ENCODE measurements at regions not wholly inside any gene's neighbourhood (a gene's known extent, or its start where the extent isn't known, plus 50 kb on each side); places are given as distances from the start of the nearest gene placed in this dataset.

DNA sequence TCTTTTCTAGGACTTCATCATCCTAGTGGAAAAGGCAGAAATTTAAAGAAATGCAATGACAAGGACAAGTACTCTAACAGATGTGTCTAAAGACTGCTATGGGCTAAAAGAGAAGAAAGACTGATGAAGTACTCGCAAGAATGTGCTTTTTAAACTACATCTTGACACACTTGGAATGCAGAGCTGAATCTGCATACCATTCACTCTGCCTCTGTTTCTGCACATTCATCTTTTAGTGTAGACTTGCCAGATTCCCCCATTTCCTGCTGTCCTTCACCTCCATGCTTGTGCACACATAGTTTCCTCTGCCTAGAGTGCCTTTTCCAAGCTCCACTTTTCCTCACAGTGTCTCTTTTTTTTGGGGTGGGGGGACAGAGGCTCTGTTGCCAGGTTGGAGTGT lies 239.0 kb upstream of the CCDC179 start:
- TF ChIP-seq RARB (CRISPR knock-in tag; IDR thresholded peaks at IDR 0.05), result no peak
- TF ChIP-seq, protein P1, sequence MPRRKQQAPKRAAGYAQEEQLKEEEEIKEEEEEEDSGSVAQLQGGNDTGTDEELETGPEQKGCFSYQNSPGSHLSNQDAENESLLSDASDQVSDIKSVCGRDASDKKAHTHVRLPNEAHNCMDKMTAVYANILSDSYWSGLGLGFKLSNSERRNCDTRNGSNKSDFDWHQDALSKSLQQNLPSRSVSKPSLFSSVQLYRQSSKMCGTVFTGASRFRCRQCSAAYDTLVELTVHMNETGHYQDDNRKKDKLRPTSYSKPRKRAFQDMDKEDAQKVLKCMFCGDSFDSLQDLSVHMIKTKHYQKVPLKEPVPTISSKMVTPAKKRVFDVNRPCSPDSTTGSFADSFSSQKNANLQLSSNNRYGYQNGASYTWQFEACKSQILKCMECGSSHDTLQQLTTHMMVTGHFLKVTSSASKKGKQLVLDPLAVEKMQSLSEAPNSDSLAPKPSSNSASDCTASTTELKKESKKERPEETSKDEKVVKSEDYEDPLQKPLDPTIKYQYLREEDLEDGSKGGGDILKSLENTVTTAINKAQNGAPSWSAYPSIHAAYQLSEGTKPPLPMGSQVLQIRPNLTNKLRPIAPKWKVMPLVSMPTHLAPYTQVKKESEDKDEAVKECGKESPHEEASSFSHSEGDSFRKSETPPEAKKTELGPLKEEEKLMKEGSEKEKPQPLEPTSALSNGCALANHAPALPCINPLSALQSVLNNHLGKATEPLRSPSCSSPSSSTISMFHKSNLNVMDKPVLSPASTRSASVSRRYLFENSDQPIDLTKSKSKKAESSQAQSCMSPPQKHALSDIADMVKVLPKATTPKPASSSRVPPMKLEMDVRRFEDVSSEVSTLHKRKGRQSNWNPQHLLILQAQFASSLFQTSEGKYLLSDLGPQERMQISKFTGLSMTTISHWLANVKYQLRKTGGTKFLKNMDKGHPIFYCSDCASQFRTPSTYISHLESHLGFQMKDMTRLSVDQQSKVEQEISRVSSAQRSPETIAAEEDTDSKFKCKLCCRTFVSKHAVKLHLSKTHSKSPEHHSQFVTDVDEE (CRISPR knock-in tag; IDR thresholded peaks at IDR 0.05), result no peak
- TF ChIP-seq ZNF70 (CRISPR knock-in tag; IDR thresholded peaks at IDR 0.05), result no peak
- TF ChIP-seq, protein P2, sequence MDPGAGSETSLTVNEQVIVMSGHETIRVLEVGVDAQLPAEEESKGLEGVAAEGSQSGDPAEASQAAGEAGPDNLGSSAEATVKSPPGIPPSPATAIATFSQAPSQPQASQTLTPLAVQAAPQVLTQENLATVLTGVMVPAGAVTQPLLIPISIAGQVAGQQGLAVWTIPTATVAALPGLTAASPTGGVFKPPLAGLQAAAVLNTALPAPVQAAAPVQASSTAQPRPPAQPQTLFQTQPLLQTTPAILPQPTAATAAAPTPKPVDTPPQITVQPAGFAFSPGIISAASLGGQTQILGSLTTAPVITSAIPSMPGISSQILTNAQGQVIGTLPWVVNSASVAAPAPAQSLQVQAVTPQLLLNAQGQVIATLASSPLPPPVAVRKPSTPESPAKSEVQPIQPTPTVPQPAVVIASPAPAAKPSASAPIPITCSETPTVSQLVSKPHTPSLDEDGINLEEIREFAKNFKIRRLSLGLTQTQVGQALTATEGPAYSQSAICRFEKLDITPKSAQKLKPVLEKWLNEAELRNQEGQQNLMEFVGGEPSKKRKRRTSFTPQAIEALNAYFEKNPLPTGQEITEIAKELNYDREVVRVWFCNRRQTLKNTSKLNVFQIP (CRISPR knock-in tag; IDR thresholded peaks at IDR 0.05; ENCODE audit: borderline replicate concordance, low read depth), result no peak
- no peak for TF ChIP-seq BACH2 (CRISPR knock-in tag; IDR thresholded peaks at IDR 0.05; ENCODE audit: borderline replicate concordance)
- no peak for TF ChIP-seq ZC3H10 (CRISPR knock-in tag; IDR thresholded peaks at IDR 0.05)
